Smooth muscle cell (in vitro differentiated cells): ENCODE measurements at regions not wholly inside any gene's neighbourhood (a gene's known extent, or its start where the extent isn't known, plus 50 kb on each side); places are given as distances from the start of the nearest gene placed in this dataset.
"Not testable (repeated sequence)": the region's sequence is repeated elsewhere in the genome, so short reads cannot be mapped to it uniquely, and the experiment has no call there.

Source experiments
- DNase-seq: peaks from one replicate; lab custom pipeline; 2025; ENCODE audit not compliant: unreplicated experiment; lab: John Stamatoyannopoulos, UW
- H2AFZ ChIP-seq: fragments of 200-600 bp; sonication (generic); 2 replicates; pipeline ENCODE4 v1.6.0; 2016; ENCODE audit warnings: antibody characterized with exemption, low read depth, mild to moderate bottlenecking
- H3F3A ChIP-seq: fragments of 200-600 bp; sonication (generic); 2 replicates; pipeline ENCODE4 v1.6.0; 2017; ENCODE audit warnings: antibody characterized with exemption, low read depth
- H3K27ac ChIP-seq: fragments of 200-600 bp; sonication (generic); 2 replicates; pipeline ENCODE4 v1.5.1; 2016; ENCODE audit warnings: low read depth, mild to moderate bottlenecking
- H3K27me3 ChIP-seq: fragments of 200-600 bp; sonication (generic); 2 replicates; pipeline ENCODE4 v1.6.1; 2016; ENCODE audit warnings: low read depth, mild to moderate bottlenecking
- H3K36me3 ChIP-seq: fragments of 200-600 bp; sonication (generic); 2 replicates; pipeline ENCODE4 v1.5.1; 2016; ENCODE audit warnings: low read depth
- H3K4me1 ChIP-seq: fragments of 200-600 bp; sonication (generic); 2 replicates; pipeline ENCODE4 v1.5.1; 2016; ENCODE audit warnings: low read depth
- H3K4me2 ChIP-seq: fragments of 200-600 bp; sonication (generic); 2 replicates; pipeline ENCODE4 v1.6.0; 2016; ENCODE audit warnings: mild to moderate bottlenecking
- H3K4me3 ChIP-seq: fragments of 200-600 bp; sonication (generic); 2 replicates; pipeline ENCODE4 v1.5.1; 2016; ENCODE audit warnings: mild to moderate bottlenecking
- H3K79me2 ChIP-seq: fragments of 200-600 bp; sonication (generic); 2 replicates; pipeline ENCODE4 v1.6.0; 2016; ENCODE audit warnings: low read depth, mild to moderate bottlenecking
- H3K9ac ChIP-seq: fragments of 200-600 bp; sonication (generic); 2 replicates; pipeline ENCODE4 v1.6.0; 2016; ENCODE audit warnings: low read depth
- H3K9me3 ChIP-seq: fragments of 200-600 bp; sonication (generic); replicated peaks from 2 replicates; pipeline ENCODE4 v1.5.1; 2016; ENCODE audit warnings: low read depth
- H4K20me1 ChIP-seq: fragments of 200-600 bp; sonication (generic); 2 replicates; pipeline ENCODE4 v1.6.0; 2016; ENCODE audit warnings: low read depth
- WGBS: methylation state at CpG from one replicate; pipeline ENCODE4 v1.1.7; 2016; ENCODE audit warnings: low lambda C conversion rate; 5-methylcytosine and 5-hydroxymethylcytosine counted together
- TF ChIP-seq, protein P1 (sequence below): fragments of 200-600 bp; sonication (generic); IDR thresholded peaks from 2 replicates; pipeline ENCODE4 v1.5.1; 2017; ENCODE audit warnings: borderline replicate concordance, mild to moderate bottlenecking, antibody characterized with exemption; ENCODE audit not compliant: insufficient read depth, poor library complexity, severe bottlenecking

DNA sequence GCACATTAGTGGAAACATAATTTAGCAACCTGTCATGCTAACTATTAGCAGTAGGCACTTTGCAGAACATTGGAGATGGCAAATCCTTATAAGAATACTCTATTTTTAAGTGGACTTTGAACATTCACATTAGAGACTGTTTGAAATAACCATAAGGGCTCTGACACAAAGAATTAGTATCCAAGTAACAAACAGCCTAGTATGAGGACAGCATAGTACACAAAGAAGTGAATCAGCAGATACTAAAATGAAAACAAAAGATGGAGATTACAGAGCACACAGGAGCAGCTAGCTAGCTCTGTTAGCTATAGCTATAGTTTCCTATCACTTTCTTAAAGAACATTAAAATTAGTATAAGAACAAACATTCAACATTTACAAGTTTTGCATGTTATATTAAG is 256.3 kb upstream of the SPOPL start:
- H3K9ac ChIP-seq: no peak overlapping the region
- H3K79me2 ChIP-seq: no peaks in the 10 kb centered on the region
- no peaks in the 10 kb centered on the region for H3K9me3 ChIP-seq
- no peak overlapping the region for H3K4me2 ChIP-seq
- TF ChIP-seq, protein P1, sequence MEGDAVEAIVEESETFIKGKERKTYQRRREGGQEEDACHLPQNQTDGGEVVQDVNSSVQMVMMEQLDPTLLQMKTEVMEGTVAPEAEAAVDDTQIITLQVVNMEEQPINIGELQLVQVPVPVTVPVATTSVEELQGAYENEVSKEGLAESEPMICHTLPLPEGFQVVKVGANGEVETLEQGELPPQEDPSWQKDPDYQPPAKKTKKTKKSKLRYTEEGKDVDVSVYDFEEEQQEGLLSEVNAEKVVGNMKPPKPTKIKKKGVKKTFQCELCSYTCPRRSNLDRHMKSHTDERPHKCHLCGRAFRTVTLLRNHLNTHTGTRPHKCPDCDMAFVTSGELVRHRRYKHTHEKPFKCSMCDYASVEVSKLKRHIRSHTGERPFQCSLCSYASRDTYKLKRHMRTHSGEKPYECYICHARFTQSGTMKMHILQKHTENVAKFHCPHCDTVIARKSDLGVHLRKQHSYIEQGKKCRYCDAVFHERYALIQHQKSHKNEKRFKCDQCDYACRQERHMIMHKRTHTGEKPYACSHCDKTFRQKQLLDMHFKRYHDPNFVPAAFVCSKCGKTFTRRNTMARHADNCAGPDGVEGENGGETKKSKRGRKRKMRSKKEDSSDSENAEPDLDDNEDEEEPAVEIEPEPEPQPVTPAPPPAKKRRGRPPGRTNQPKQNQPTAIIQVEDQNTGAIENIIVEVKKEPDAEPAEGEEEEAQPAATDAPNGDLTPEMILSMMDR: no peak
- no peak overlapping the region for H2AFZ ChIP-seq
- no peak for DNase-seq
- H3K4me3 ChIP-seq: no peak overlapping the region
- H3K27me3 ChIP-seq: no peaks in the 10 kb centered on the region
- no peaks in the 10 kb centered on the region for H3K4me1 ChIP-seq
- H3F3A ChIP-seq: no peaks in the 10 kb centered on the region
- H3K36me3 ChIP-seq: no peaks in the 10 kb centered on the region
- H3K27ac ChIP-seq: no peak overlapping the region
- no peaks in the 10 kb centered on the region for H4K20me1 ChIP-seq

GRCh38 chr2:138247302-138247701 is 254.3 kb upstream of the SPOPL start:
- Histone ChIP-seq H3K4me2 (no peak overlapping the region), H3K27me3 (no peaks in the 10 kb centered on the region), H3F3A (no peaks in the 10 kb centered on the region), H3K27ac (no peak overlapping the region), H3K79me2 (no peaks in the 10 kb centered on the region), H2AFZ (no peak overlapping the region), H3K9me3 (no peaks in the 10 kb centered on the region), H3K4me1 (no peaks in the 10 kb centered on the region), H3K36me3 (no peaks in the 10 kb centered on the region), H3K4me3 (no peak overlapping the region), H4K20me1 (no peaks in the 10 kb centered on the region), H3K9ac (no peak overlapping the region)
- WGBS: 76% methylated on average over 2 of the region's 2 CpGs
- DNase-seq: no peak
- TF ChIP-seq, protein P1: no peak

GRCh38 chr2:138249207-138249606 is 252.4 kb upstream of the SPOPL start:
- H3K4me2 ChIP-seq: no peak overlapping the region
- no peak overlapping the region for H3K4me3 ChIP-seq
- no peaks in the 10 kb centered on the region for H3F3A ChIP-seq
- no peak overlapping the region for H2AFZ ChIP-seq
- DNase-seq: no peak
- no peaks in the 10 kb centered on the region for H3K9me3 ChIP-seq
- H3K9ac ChIP-seq: no peak overlapping the region
- no peaks in the 10 kb centered on the region for H3K36me3 ChIP-seq
- H3K4me1 ChIP-seq: no peaks in the 10 kb centered on the region
- H3K27ac ChIP-seq: no peak overlapping the region
- no peaks in the 10 kb centered on the region for H3K79me2 ChIP-seq
- TF ChIP-seq, protein P1: no peak
- no peaks in the 10 kb centered on the region for H3K27me3 ChIP-seq
- no peaks in the 10 kb centered on the region for H4K20me1 ChIP-seq

GRCh38 chr2:138250843-138251320 is 250.7 kb upstream of the SPOPL start:
- H3K27ac ChIP-seq: not testable (repeated sequence)

More at GRCh38 chr2:138250843-138251320, 250.7 kb upstream of the SPOPL start:
- H4K20me1 ChIP-seq, H2AFZ ChIP-seq, H3K4me2 ChIP-seq, H3K27me3 ChIP-seq, DNase-seq, H3K4me3 ChIP-seq, H3K79me2 ChIP-seq, H3F3A ChIP-seq, H3K4me1 ChIP-seq, H3K36me3 ChIP-seq, H3K9ac ChIP-seq, H3K9me3 ChIP-seq: not testable (repeated sequence)
- WGBS: 86% methylated on average over 2 of the region's 4 CpGs
